H1 (cell line): ENCODE measurements at regions not wholly inside any gene's neighbourhood (a gene's known extent, or its start where the extent isn't known, plus 50 kb on each side); places are given as distances from the start of the nearest gene placed in this dataset.

Experiments used
- CEBPB ChIP-seq: IDR thresholded peaks from 2 replicates; pipeline ENCODE4 v1.6.1; 2012; ENCODE audit warnings: low read depth, low read length
- GABPA ChIP-seq: IDR thresholded peaks from 2 replicates; pipeline ENCODE4 v1.6.1; 2011; ENCODE audit warnings: mild to moderate bottlenecking, low read length, moderate library complexity, borderline replicate concordance; ENCODE audit not compliant: insufficient read depth
- GTF2F1 ChIP-seq: IDR thresholded peaks from 2 replicates; pipeline ENCODE4 v1.6.1; 2012; ENCODE audit warnings: low read depth, low read length, improper control_type of control experiment, borderline replicate concordance
- KDM1A ChIP-seq: fragments of 200-600, 300-600 bp; sonication (generic); IDR thresholded peaks from 2 replicates; pipeline ENCODE4 v1.7.1; 2016; ENCODE audit warnings: mild to moderate bottlenecking, low read length, borderline replicate concordance
- MAFK ChIP-seq: IDR thresholded peaks from 2 replicates; pipeline ENCODE4 v1.6.1; 2012; ENCODE audit warnings: low read depth, mild to moderate bottlenecking, improper control_type of control experiment, low read length
- RAD21 ChIP-seq, 2 experiments: IDR thresholded peaks in 1 of 2; conservative IDR thresholded peaks in 1 of 2; 2 replicates each; pipeline ENCODE4 v1.6.1; 2011; ENCODE audit warnings: low read depth in 2 of 2, low read length in 2 of 2, improper control_type of control experiment in 1 of 2, inconsistent platforms in 1 of 2, mild to moderate bottlenecking in 1 of 2, moderate library complexity in 1 of 2
- SRF ChIP-seq: IDR thresholded peaks from 2 replicates; pipeline ENCODE4 v1.6.1; 2011; ENCODE audit warnings: mild to moderate bottlenecking, low read depth, low read length, moderate library complexity
- TF ChIP-seq, protein P1 (sequence below): IDR thresholded peaks from 2 replicates; pipeline ENCODE4 v1.6.1; 2011; ENCODE audit warnings: low read length, improper control_type of control experiment

DNA sequence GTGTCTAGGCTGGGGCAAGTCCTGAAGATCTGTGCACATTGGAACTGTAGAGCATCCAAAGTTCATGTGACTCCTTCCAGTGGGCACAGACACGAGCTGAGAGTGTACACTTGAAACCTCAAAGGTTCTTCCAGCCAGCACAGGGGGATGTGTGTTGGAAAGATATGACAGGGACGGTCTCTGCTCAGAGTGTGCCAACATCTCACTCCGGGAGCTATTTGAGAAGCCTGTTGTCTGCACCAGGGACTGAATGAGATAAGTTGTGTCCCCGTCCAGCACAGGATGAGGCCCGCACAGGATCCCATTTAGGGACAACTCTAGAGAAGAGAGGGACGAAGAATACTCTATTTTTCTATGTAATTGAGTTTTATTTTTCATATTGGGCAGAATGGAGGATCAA, 136.3 kb downstream of the SNAPC1 start:
- TF ChIP-seq, protein P1, sequence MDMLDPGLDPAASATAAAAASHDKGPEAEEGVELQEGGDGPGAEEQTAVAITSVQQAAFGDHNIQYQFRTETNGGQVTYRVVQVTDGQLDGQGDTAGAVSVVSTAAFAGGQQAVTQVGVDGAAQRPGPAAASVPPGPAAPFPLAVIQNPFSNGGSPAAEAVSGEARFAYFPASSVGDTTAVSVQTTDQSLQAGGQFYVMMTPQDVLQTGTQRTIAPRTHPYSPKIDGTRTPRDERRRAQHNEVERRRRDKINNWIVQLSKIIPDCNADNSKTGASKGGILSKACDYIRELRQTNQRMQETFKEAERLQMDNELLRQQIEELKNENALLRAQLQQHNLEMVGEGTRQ: no peak
- no peak for TF ChIP-seq CEBPB
- no peak for TF ChIP-seq RAD21 (IDR thresholded peaks at IDR 0.05 in 1 of 2, conservative IDR thresholded peaks at IDR 0.05 in 1 of 2; ENCODE audit: low read depth in 2 of 2, low read length in 2 of 2)
- no peak for TF ChIP-seq SRF
- TF ChIP-seq GABPA: no peak
- no peak for TF ChIP-seq MAFK
- no peak for TF ChIP-seq GTF2F1
- no peak for TF ChIP-seq KDM1A
